ENCODE measurements at regions not wholly inside any gene's neighbourhood (a gene's known extent, or its start where the extent isn't known, plus 50 kb on each side); places are given as distances from the start of the nearest gene placed in this dataset.

DNA sequence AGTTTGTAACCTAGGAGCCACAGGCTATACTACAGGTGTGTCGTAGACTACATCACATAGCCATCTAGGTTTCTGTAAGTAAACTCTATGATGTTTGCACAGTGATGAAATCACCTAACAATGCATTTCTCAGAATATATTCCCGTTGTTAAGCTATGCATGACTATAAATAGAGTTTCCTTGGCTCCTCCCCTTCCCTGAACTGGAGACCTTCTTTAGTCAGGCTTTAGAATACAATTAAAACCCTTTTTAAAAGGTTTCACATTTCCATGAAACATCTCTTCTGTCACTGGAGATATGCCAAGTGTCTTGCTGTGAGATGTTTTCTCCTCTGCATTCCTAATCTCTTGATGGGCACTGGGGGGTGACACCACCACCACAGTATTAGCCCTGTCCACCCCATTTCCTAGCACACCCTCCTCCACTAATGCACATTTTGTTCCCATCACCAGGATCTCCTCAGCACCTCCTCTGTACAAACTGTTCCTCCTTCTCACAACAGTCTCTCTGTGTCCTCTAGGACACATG lies 334.6 kb upstream of the CPEB2 start:
- TF ChIP-seq, protein P1, sequence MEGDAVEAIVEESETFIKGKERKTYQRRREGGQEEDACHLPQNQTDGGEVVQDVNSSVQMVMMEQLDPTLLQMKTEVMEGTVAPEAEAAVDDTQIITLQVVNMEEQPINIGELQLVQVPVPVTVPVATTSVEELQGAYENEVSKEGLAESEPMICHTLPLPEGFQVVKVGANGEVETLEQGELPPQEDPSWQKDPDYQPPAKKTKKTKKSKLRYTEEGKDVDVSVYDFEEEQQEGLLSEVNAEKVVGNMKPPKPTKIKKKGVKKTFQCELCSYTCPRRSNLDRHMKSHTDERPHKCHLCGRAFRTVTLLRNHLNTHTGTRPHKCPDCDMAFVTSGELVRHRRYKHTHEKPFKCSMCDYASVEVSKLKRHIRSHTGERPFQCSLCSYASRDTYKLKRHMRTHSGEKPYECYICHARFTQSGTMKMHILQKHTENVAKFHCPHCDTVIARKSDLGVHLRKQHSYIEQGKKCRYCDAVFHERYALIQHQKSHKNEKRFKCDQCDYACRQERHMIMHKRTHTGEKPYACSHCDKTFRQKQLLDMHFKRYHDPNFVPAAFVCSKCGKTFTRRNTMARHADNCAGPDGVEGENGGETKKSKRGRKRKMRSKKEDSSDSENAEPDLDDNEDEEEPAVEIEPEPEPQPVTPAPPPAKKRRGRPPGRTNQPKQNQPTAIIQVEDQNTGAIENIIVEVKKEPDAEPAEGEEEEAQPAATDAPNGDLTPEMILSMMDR (IDR thresholded peaks at IDR 0.05), result no peak
- no peak for TF ChIP-seq POLR2A (IDR thresholded peaks at IDR 0.05)
